Osteocyte (in vitro differentiated cells): ENCODE measurements at regions not wholly inside any gene's neighbourhood (a gene's known extent, or its start where the extent isn't known, plus 50 kb on each side); places are given as distances from the start of the nearest gene placed in this dataset.

Experiments used
- DNase-seq: peaks from one replicate; pipeline ENCODE4 v3.0.0; 2021; ENCODE audit warnings: mixed read lengths; ENCODE audit not compliant: unreplicated experiment; ENCODE audit errors: extremely low spot score
- H3K27ac Mint-ChIP-seq: one replicate; pipeline ENCODE4 v1.8.0; 2021; ENCODE audit warnings: mild to moderate bottlenecking, mixed read lengths; ENCODE audit not compliant: unreplicated experiment
- H3K27me3 Mint-ChIP-seq: one replicate; pipeline ENCODE4 v1.8.0; 2021; ENCODE audit warnings: mixed read lengths; ENCODE audit not compliant: unreplicated experiment
- H3K36me3 Mint-ChIP-seq: one replicate; pipeline ENCODE4 v1.8.0; 2021; ENCODE audit warnings: mixed read lengths; ENCODE audit not compliant: unreplicated experiment
- H3K4me1 Mint-ChIP-seq: one replicate; pipeline ENCODE4 v1.8.0; 2021; ENCODE audit warnings: mixed read lengths; ENCODE audit not compliant: unreplicated experiment
- H3K4me3 Mint-ChIP-seq: one replicate; pipeline ENCODE4 v1.8.0; 2021; ENCODE audit warnings: mild to moderate bottlenecking, moderate library complexity, mixed read lengths; ENCODE audit not compliant: unreplicated experiment
- H3K9me3 Mint-ChIP-seq: one replicate; pipeline ENCODE4 v1.8.0; 2021; ENCODE audit warnings: mixed read lengths; ENCODE audit not compliant: unreplicated experiment
- TF ChIP-seq, protein P1 (sequence below): fragments of 200-600 bp; sonication (generic); IDR thresholded peaks from 2 replicates; pipeline ENCODE4 v1.5.0; 2021; ENCODE audit warnings: antibody characterized with exemption, mild to moderate bottlenecking, moderate library complexity

DNA sequence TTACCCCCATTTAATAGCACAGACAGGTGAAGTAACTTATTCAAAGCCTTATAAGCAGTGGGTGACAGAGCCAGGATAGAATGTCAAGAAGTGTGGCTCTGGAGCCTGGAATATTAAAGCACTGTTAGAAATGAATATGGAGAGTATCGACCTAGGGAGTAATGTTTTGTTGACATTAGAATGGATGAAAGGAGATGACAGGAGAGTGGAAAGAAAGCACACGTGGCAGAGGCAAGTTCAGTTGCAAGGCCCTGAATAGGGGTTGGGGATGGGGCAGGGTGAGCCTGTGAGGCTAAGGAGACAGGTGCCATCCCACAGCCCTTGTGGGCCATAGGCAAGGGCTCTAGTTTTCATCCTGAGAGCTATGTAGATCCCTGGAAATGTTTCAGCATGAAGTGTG is 125.5 kb upstream of the PLXNA2 start:
- H3K4me3 Mint-ChIP-seq: no peak overlapping the region
- H3K27ac Mint-ChIP-seq: no peak overlapping the region
- TF ChIP-seq, protein P1, sequence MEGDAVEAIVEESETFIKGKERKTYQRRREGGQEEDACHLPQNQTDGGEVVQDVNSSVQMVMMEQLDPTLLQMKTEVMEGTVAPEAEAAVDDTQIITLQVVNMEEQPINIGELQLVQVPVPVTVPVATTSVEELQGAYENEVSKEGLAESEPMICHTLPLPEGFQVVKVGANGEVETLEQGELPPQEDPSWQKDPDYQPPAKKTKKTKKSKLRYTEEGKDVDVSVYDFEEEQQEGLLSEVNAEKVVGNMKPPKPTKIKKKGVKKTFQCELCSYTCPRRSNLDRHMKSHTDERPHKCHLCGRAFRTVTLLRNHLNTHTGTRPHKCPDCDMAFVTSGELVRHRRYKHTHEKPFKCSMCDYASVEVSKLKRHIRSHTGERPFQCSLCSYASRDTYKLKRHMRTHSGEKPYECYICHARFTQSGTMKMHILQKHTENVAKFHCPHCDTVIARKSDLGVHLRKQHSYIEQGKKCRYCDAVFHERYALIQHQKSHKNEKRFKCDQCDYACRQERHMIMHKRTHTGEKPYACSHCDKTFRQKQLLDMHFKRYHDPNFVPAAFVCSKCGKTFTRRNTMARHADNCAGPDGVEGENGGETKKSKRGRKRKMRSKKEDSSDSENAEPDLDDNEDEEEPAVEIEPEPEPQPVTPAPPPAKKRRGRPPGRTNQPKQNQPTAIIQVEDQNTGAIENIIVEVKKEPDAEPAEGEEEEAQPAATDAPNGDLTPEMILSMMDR: no peak

DNA sequence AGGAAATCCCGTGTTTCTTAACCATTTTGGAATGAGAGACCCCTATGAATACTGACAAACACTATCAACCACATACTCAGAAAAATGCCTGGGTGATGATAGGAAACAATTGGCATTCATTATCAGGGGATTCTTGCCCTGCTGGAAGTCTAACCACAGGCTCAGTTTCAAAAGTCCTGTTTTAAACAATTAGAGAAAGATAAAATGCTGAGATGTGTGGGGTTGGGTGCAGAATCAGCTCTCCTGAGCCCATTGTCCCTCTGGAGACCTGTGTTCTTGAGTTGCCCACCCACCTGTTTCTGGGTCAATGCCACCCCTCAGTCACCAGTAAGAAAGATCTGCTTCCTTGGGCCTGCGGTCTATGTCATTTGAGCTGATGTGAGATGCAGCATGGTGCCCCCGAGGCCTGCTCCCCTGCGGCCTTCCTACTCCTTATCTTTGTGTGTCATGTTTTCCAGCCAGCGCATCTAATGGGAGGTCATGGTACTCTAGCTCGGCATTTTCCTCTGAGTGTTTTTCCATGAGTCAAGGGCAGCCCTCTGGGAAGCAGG is 130.3 kb upstream of the PLXNA2 start:
- no peaks in the 10 kb centered on the region for H3K36me3 Mint-ChIP-seq
- no peaks in the 10 kb centered on the region for H3K27me3 Mint-ChIP-seq
- no peak overlapping the region for H3K4me3 Mint-ChIP-seq
- H3K9me3 Mint-ChIP-seq: no peaks in the 10 kb centered on the region
- H3K27ac Mint-ChIP-seq: no peak overlapping the region
- no peak for DNase-seq
- H3K4me1 Mint-ChIP-seq: no peaks in the 10 kb centered on the region
- TF ChIP-seq, protein P1: no peak

More for the DNA sequence above, 125.5 kb upstream of the PLXNA2 start:
- peaks cover 8% of the 10 kb centered on the region for H3K27me3 Mint-ChIP-seq
- DNase-seq: no peak
- H3K4me1 Mint-ChIP-seq: no peaks in the 10 kb centered on the region
- H3K9me3 Mint-ChIP-seq: no peaks in the 10 kb centered on the region
- no peaks in the 10 kb centered on the region for H3K36me3 Mint-ChIP-seq

DNA sequence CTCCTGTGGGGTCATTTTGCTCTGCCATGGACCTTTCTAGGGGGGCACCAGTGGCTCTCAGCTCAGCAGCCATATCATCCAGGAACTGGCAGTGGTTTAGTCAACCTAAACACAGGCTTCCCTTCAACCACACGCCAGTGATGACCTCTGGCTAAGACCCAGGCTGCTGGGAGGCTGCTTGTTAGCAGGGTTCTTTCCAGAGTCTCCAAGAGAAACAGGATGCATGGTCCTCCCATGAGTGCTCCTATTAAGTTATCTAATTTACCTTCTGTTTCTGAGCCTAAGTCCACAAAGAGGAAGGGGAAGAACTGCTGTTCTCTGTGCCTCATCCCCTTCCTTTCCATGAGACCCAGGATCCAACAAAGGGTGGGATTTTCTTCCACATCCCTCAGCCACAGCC is 137.3 kb upstream of the PLXNA2 start:
- Mint-ChIP-seq H3K27ac (no peak overlapping the region), H3K4me3 (no peak overlapping the region), H3K27me3 (no peaks in the 10 kb centered on the region)

DNA sequence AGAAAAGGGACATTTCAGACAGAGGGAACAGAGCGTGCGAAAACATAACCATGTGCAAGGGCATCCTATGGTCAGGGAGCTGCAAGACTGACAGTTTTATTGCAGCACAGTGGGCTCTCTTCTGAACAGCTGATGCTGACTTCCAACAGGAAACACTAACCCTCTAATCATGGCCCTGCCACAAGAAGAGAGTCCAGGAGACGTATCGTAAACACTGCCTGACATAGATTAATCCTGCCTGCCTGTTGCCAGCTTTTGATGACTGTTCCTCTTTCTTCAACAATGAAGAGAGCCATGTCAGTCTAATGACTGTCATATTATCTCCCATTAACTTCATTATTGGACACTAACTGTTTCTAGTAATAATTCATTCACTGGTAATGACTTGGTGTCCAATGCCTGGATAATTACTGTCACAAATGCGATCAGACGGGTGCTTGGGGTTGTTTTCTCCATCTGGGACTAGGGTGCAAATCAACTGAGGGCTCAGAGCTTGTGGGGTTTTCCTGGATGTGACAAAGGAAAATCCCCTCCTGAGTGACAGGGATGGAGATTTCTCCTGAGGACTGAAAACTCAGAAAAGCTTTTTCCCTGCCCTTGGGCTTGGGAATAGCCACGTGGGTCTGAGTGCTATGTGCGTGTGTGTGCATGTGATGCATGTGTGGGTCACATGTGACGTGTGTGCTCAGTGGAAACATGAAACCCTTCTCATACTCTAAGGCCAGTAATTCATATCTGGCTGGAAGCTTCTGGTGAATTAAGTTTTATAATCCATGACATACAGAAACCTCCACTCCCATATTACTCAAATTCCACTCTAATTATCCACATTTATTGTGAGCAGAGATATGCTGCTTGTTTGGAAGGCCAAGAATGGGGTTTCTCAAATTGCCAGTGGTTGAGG is 144.0 kb upstream of the PLXNA2 start:
- Mint-ChIP-seq H3K27me3 (no peaks in the 10 kb centered on the region), H3K4me3 (no peak overlapping the region), H3K4me1 (no peaks in the 10 kb centered on the region), H3K27ac (no peak overlapping the region), H3K36me3 (no peaks in the 10 kb centered on the region), H3K9me3 (no peaks in the 10 kb centered on the region)
- TF ChIP-seq, protein P1: no peak
- DNase-seq: no peak

More for the DNA sequence above, 137.3 kb upstream of the PLXNA2 start:
- Mint-ChIP-seq H3K4me1 (no peaks in the 10 kb centered on the region), H3K9me3 (no peaks in the 10 kb centered on the region), H3K36me3 (no peaks in the 10 kb centered on the region)
- DNase-seq: no peak
- TF ChIP-seq, protein P1: no peak

DNA sequence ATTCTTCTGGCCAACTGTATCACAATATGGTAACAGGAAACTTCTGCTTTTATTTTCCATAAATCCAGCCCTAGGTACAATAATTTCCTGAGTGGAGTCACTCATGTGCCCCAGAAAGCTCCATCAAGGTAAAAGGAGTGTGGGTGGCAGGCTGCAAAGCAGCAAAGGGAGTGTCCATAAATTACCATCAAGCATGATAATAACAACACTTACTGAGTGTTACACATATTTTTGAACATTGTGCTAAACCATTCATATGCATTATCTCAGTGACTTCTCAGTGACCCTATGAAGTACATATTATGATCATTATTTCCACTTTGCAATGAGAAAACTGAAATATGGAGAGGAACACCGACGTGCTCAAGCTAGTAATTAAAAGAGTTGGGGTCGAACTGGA is 149.2 kb upstream of the PLXNA2 start:
- no peaks in the 10 kb centered on the region for H3K36me3 Mint-ChIP-seq
- H3K9me3 Mint-ChIP-seq: no peaks in the 10 kb centered on the region
- no peaks in the 10 kb centered on the region for H3K27me3 Mint-ChIP-seq
- DNase-seq: no peak
- no peak overlapping the region for H3K4me3 Mint-ChIP-seq
- TF ChIP-seq, protein P1: no peak
- no peaks in the 10 kb centered on the region for H3K4me1 Mint-ChIP-seq
- no peak overlapping the region for H3K27ac Mint-ChIP-seq
